Panc1 (cell line): ENCODE measurements at regions not wholly inside any gene's neighbourhood (a gene's known extent, or its start where the extent isn't known, plus 50 kb on each side); places are given as distances from the start of the nearest gene placed in this dataset.

Experiments
- ATAC-seq: fragments of 200-7000 bp; cut with Tn5 transposase; 2 replicates; pipeline ENCODE4 v1.9.1; 2020; ENCODE audit warnings: mild to moderate bottlenecking, moderate library complexity
- BruUV-seq: library from RNA; stranded (reverse); fragments of 400-500 nt; replicated peaks from 2 replicates; lab custom pipeline; 2021; lab: Mats Ljungman, UMichigan
- CTCF ChIA-PET: fragments of 300-600 bp; sonication (Branson Sonifier 250); formaldehyde crosslinking; loops from one replicate; lab custom pipeline; 2022; ENCODE audit warnings: antibody characterized with exemption; lab: Charles Lee
- POLR2A ChIA-PET: fragments of 300-600 bp; sonication (Branson Sonifier 250); formaldehyde crosslinking; loops from one replicate; lab custom pipeline; 2022; ENCODE audit warnings: antibody characterized with exemption; lab: Charles Lee
- DNase-seq: peaks from one replicate; pipeline ENCODE4 v3.0.0-alpha.2; 2010; ENCODE audit warnings: low read depth, low spot score
- H3K27ac ChIP-seq: 2 replicates; pipeline ENCODE4 v1.5.1; 2011; ENCODE audit warnings: mild to moderate bottlenecking, low read length, inconsistent platforms
- H3K27me3 ChIP-seq: fragments of 200-500 bp; sonication (Bioruptor generic); 2 replicates; pipeline ENCODE4 v1.6.0; 2014; ENCODE audit warnings: low read length, inconsistent platforms; ENCODE audit not compliant: control insufficient read depth, insufficient read depth
- H3K36me3 ChIP-seq: fragments of 200-500 bp; sonication (Bioruptor generic); 2 replicates; pipeline ENCODE4 v1.5.1; 2014; ENCODE audit warnings: inconsistent platforms, mild to moderate bottlenecking, low read length, moderate library complexity; ENCODE audit not compliant: control insufficient read depth, insufficient read depth
- H3K4me1 ChIP-seq: 2 replicates; pipeline ENCODE4 v1.5.1; 2011; ENCODE audit warnings: inconsistent platforms, mild to moderate bottlenecking, low read length, moderate library complexity; ENCODE audit not compliant: control insufficient read depth, insufficient read depth
- H3K4me3 ChIP-seq, 2 experiments: 2 replicates each; pipeline ENCODE4 v1.5.1; 2011 to 2012; ENCODE audit warnings: low read depth in 2 of 2, low read length in 2 of 2, mild to moderate bottlenecking in 2 of 2, inconsistent platforms in 1 of 2, moderate library complexity in 1 of 2
- H3K9me3 ChIP-seq: fragments of 200-500 bp; sonication (Bioruptor generic); 2 replicates; pipeline ENCODE4 v1.5.1; 2014; ENCODE audit warnings: low read depth, mild to moderate bottlenecking, inconsistent platforms, low read length, moderate library complexity; ENCODE audit not compliant: control insufficient read depth, insufficient read depth
- POLR2AphosphoS5 ChIP-seq: IDR thresholded peaks from 2 replicates; pipeline ENCODE4 v1.6.1; 2012; ENCODE audit warnings: mild to moderate bottlenecking, low read depth, low read length, moderate library complexity
- SIN3A ChIP-seq: IDR thresholded peaks from 2 replicates; pipeline ENCODE4 v1.6.1; 2012; ENCODE audit warnings: low read depth, mild to moderate bottlenecking, low read length, moderate library complexity, borderline replicate concordance; ENCODE audit not compliant: insufficient read depth
- TCF7L2 ChIP-seq: IDR thresholded peaks from 2 replicates; pipeline ENCODE4 v1.6.1; 2011; ENCODE audit warnings: mild to moderate bottlenecking, low read depth, low read length, inconsistent platforms
- in situ Hi-C: cut with HindIII; loops from 2 replicates; pipeline ENCODE4 v1.10.0; 2016; ENCODE audit warnings: low sequenced_read_pairs, low pct_unique_long_range_greater_than_20kb
- intact Hi-C: fragments of 100-400 bp; cut with micrococcal nuclease; formaldehyde crosslinking; loops from one replicate; pipeline ENCODE4 v1.10.0; 2022; ENCODE audit not compliant: unreplicated experiment
- TF ChIP-seq, protein P1 (sequence below): fragments of 450-650 bp; IDR thresholded peaks from 2 replicates; pipeline ENCODE4 v1.5.1; 2017; ENCODE audit warnings: mild to moderate bottlenecking
- TF ChIP-seq, protein P2 (sequence below), 2 experiments: IDR thresholded peaks; 2 replicates each; pipeline ENCODE4 v1.6.1; 2011 to 2012; ENCODE audit warnings: low read depth in 2 of 2, control low read depth in 1 of 2, low read length in 1 of 2, mild to moderate bottlenecking in 1 of 2, moderate library complexity in 1 of 2; ENCODE audit not compliant: insufficient read depth in 1 of 2

DNA sequence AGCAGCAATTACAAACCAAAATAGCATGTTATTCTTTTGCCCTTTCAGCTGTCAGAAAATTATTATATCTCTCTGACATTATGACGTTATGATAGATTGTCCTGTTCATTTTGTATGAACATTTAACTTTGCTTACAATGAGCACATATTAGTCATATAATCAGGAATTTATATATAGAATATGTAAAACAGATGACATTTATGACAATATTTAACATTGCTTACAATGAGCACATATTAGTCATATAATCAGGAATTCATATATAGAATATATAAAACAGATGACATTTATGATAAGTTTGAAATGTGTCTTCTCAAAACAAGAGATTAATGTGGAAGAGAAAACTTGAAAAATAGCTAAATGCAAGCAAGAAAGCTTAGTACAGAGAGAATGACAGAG lies 1180.2 kb downstream of the CDH12 start:
- in situ Hi-C loops (no loop called here), intact Hi-C loops (no loop called here)
- Histone ChIP-seq H3K4me3 (no peak overlapping the region), H3K27ac (no peak overlapping the region), H3K9me3 (no peaks in the 10 kb centered on the region), H3K27me3 (no peaks in the 10 kb centered on the region), H3K36me3 (no peaks in the 10 kb centered on the region), H3K4me1 (no peaks in the 10 kb centered on the region)
- TF ChIP-seq, protein P1, sequence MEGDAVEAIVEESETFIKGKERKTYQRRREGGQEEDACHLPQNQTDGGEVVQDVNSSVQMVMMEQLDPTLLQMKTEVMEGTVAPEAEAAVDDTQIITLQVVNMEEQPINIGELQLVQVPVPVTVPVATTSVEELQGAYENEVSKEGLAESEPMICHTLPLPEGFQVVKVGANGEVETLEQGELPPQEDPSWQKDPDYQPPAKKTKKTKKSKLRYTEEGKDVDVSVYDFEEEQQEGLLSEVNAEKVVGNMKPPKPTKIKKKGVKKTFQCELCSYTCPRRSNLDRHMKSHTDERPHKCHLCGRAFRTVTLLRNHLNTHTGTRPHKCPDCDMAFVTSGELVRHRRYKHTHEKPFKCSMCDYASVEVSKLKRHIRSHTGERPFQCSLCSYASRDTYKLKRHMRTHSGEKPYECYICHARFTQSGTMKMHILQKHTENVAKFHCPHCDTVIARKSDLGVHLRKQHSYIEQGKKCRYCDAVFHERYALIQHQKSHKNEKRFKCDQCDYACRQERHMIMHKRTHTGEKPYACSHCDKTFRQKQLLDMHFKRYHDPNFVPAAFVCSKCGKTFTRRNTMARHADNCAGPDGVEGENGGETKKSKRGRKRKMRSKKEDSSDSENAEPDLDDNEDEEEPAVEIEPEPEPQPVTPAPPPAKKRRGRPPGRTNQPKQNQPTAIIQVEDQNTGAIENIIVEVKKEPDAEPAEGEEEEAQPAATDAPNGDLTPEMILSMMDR, result no peak
- TF ChIP-seq SIN3A (no peak), TCF7L2 (no peak), POLR2AphosphoS5 (no peak)
- TF ChIP-seq, protein P2, sequence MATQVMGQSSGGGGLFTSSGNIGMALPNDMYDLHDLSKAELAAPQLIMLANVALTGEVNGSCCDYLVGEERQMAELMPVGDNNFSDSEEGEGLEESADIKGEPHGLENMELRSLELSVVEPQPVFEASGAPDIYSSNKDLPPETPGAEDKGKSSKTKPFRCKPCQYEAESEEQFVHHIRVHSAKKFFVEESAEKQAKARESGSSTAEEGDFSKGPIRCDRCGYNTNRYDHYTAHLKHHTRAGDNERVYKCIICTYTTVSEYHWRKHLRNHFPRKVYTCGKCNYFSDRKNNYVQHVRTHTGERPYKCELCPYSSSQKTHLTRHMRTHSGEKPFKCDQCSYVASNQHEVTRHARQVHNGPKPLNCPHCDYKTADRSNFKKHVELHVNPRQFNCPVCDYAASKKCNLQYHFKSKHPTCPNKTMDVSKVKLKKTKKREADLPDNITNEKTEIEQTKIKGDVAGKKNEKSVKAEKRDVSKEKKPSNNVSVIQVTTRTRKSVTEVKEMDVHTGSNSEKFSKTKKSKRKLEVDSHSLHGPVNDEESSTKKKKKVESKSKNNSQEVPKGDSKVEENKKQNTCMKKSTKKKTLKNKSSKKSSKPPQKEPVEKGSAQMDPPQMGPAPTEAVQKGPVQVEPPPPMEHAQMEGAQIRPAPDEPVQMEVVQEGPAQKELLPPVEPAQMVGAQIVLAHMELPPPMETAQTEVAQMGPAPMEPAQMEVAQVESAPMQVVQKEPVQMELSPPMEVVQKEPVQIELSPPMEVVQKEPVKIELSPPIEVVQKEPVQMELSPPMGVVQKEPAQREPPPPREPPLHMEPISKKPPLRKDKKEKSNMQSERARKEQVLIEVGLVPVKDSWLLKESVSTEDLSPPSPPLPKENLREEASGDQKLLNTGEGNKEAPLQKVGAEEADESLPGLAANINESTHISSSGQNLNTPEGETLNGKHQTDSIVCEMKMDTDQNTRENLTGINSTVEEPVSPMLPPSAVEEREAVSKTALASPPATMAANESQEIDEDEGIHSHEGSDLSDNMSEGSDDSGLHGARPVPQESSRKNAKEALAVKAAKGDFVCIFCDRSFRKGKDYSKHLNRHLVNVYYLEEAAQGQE (IDR thresholded peaks at IDR 0.05; ENCODE audit: insufficient read depth in 1 of 2, low read depth in 2 of 2, low read length in 1 of 2), result no peak
- BruUV-seq, result no TSS peak
- CTCF ChIA-PET, result no interaction called here
- ATAC-seq (no peak), DNase-seq (no peak)
- POLR2A ChIA-PET, result no interaction called here

DNA sequence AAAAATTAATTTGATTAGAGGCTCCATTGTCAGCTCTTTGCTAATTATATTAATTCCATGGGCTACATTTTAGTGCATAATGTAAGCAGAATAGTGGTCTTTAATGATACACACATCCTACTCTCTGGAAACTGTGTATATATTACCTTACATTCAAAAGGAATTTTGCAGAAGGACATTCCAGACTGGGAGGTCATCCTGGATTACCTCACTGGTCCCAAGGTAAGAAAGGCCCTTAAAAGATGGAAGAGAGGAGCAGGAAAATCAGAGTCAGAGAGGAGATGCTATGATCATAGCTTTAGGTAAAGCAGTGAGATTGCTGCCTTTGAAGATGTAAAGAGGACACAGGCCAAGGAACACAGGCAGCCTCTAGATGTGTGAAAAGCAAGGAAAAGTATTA lies 1180.8 kb downstream of the CDH12 start:
- in situ Hi-C loops (no loop called here), intact Hi-C loops (no loop called here)
- Histone ChIP-seq H3K27me3 (no peaks in the 10 kb centered on the region), H3K4me3 (no peak overlapping the region), H3K4me1 (no peaks in the 10 kb centered on the region), H3K36me3 (no peaks in the 10 kb centered on the region), H3K27ac (no peak overlapping the region), H3K9me3 (no peaks in the 10 kb centered on the region)
- ChIA-PET CTCF (no interaction called here), POLR2A (no interaction called here)
- no peak for ATAC-seq
- TF ChIP-seq TCF7L2, result no peak
- TF ChIP-seq, protein P2 (IDR thresholded peaks at IDR 0.05; ENCODE audit: insufficient read depth in 1 of 2, low read depth in 2 of 2, low read length in 1 of 2), result no peak
- TF ChIP-seq, protein P1, result no peak
- TF ChIP-seq SIN3A, result no peak
- no peak for TF ChIP-seq POLR2AphosphoS5
- no peak for DNase-seq
- BruUV-seq, result no TSS peak
